ENCODE measurements at regions not wholly inside any gene's neighbourhood (a gene's known extent, or its start where the extent isn't known, plus 50 kb on each side); places are given as distances from the start of the nearest gene placed in this dataset.

DNA sequence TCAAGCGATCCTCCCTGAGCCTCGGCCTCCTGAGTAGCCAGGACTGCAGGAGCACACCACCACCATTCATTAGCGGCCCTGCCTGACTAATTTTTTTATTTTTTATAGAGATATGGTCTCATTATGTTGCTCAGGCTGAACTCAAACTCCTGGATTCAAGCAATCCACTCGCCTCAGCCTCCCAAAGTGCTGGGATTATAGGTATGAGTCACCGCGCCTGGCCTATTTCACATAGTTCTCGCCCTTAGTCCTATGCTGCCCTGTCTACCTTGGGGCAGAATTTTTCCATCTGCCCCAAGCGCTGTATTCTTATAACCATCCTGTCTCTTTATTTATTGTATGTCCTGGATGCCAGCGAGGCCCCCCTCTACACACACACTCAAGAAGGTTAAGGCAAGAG is 50.9 kb upstream of the BCL2L14 start:
- H3K4me3 ChIP-seq (replicated peaks; ENCODE audit: low read depth, low read length), result no peak overlapping the region
- TF ChIP-seq, protein P1, sequence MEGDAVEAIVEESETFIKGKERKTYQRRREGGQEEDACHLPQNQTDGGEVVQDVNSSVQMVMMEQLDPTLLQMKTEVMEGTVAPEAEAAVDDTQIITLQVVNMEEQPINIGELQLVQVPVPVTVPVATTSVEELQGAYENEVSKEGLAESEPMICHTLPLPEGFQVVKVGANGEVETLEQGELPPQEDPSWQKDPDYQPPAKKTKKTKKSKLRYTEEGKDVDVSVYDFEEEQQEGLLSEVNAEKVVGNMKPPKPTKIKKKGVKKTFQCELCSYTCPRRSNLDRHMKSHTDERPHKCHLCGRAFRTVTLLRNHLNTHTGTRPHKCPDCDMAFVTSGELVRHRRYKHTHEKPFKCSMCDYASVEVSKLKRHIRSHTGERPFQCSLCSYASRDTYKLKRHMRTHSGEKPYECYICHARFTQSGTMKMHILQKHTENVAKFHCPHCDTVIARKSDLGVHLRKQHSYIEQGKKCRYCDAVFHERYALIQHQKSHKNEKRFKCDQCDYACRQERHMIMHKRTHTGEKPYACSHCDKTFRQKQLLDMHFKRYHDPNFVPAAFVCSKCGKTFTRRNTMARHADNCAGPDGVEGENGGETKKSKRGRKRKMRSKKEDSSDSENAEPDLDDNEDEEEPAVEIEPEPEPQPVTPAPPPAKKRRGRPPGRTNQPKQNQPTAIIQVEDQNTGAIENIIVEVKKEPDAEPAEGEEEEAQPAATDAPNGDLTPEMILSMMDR (IDR thresholded peaks at IDR 0.05; ENCODE audit: low read length, missing control alignments), result no peak
- no peak for DNase-seq (ENCODE audit: low read depth)

DNA sequence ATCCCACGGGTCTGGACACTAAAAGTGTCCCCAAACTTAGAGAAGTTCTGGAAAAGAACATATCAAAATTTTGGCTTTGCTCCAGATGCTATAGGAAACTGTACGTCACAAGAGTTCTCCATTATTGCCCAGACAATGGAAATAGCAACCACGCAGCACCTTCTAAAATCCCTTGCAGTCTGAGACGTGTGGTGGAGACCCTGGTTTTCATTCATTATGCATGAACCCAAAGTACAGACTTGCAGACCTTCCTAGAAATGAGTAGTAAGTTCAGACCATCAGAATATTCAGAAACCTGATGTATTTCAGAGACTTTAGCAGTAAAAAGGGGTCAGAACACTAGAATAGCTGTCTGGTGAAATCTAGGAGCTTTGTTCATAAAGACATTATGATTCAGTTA is 50.0 kb upstream of the BCL2L14 start:
- no peak overlapping the region for H3K4me3 ChIP-seq (replicated peaks; ENCODE audit: low read depth, low read length)
- DNase-seq (ENCODE audit: low read depth), result no peak
- TF ChIP-seq, protein P1 (IDR thresholded peaks at IDR 0.05; ENCODE audit: low read length, missing control alignments), result no peak
